Activated T-helper 2 cell treated with anti-CD3 and anti-CD28 coated beads, Interferon-gamma antibody, Interleukin-2, Interleukin-4, amounts not matched to agents 10 μg/mL and 5 μg/mL and 100 μg/mL, durations not matched to agents 14 hours and 24 hours and 36 hours (primary cell): ENCODE measurements at regions not wholly inside any gene's neighbourhood (a gene's known extent, or its start where the extent isn't known, plus 50 kb on each side); places are given as distances from the start of the nearest gene placed in this dataset.
A peak's percentile ranks its signal among the peaks of the same experiment; 100 is the strongest.

Experiments
- DNase-seq: peaks from one replicate; pipeline ENCODE4 v3.0.0; 2021; ENCODE audit warnings: low spot score
- H3K27ac Mint-ChIP-seq: one replicate; pipeline ENCODE4 v1.8.0; 2021; ENCODE audit warnings: mixed read lengths
- H3K27me3 Mint-ChIP-seq: one replicate; pipeline ENCODE4 v1.8.0; 2021; ENCODE audit warnings: low read depth, mixed read lengths
- H3K36me3 Mint-ChIP-seq: one replicate; pipeline ENCODE4 v1.8.0; 2021; ENCODE audit warnings: low read depth, mixed read lengths
- H3K4me1 Mint-ChIP-seq: one replicate; pipeline ENCODE4 v1.8.0; 2021; ENCODE audit warnings: low read depth, mixed read lengths
- H3K4me3 Mint-ChIP-seq: one replicate; pipeline ENCODE4 v1.8.0; 2021; ENCODE audit warnings: low read depth, mild to moderate bottlenecking, moderate library complexity, mixed read lengths
- H3K9me3 Mint-ChIP-seq: one replicate; pipeline ENCODE4 v1.8.0; 2021; ENCODE audit warnings: mixed read lengths
- intact Hi-C: fragments of 100-400 bp; cut with micrococcal nuclease; formaldehyde crosslinking; loops from one replicate; pipeline ENCODE4 v1.15.1; 2023

DNA sequence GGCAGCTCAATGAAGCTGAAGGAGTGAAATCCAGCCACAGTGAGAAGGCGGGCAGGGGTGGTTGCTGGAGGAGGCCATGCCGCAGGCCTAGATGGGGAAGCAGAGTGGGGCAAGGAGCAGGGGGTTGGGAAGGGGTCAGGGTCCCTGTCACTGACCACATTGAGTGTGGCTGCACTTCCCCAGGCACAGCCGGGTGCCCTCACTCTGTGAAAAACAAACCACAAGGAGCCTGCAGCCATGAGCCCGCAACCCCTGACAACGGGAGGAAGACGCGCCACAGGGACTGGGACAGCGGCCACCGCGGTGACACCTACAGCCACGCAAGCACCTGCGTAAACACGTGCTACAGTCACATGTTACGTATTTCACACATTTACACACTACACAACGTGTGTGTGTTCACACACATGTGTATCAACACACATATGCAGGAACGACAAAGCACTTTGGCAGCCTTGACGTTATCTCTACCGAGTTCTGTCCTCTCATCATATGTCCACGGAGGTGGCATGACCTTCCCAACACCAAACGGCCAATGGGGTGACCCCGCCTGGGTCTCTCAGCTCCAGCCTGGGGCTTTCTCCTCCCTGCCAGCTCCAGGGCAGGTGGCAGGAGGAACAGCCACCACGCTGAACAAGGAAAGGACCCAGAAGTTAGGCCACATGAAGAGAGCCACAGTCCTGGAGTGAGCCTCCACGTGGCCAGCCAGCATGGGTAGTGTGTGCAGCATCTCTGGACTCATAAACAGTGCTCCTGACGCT is 137.6 kb upstream of the RPS6KA2 start:
- Mint-ChIP-seq H3K36me3 (no peaks in the 10 kb centered on the region), H3K4me3 (no peak overlapping the region)
- intact Hi-C loops, result loop anchor here (5.0 kb wide), 1 partner anchor 188 kb away; no protein-coding TSS in a partner anchor

DNA sequence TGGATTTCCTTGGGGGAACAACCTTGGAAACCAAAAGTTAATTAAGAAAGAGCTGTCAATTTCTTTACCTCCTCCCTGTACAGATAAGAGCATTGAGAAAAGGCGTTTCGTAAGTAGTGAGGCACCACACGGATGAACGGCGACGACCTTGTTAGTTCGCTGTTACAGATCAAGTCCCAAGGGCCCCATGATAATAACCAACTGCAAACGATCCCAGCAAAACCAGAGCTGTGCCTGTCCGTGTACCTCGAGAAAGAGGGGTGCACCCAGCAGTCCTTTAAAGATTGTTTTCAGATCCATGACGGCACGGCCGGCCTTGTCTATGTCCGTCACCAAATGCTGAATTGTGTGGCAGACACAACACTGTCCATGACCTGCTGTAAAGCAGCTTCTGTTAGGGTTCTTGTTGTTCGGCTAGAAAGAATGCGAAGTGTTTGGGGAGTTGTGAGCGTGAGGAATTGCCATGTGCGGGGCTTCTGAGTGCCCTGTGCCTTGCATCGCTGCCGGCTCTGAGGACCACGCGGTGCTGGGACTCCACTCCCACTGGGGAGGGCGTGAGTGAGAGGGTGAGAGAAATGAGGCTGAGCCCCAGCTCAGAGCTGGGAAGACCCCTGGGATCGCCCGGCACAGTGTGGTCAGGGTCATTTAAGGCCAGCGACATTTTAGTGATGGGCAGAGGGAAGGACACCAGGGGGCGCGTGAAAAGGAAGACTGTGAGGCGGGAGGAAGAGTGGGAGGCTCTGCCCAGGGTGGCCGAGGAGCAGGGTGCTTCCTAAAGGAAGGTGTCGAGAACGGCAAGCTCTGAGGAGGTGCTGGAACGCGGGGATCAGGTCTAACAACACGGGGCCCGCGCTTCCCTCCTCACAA is 136.8 kb upstream of the RPS6KA2 start:
- no peak for DNase-seq
- Mint-ChIP-seq H3K4me1 (peaks cover 25% of the 10 kb centered on the region), H3K36me3 (no peaks in the 10 kb centered on the region), H3K27me3 (peaks cover 50% of the 10 kb centered on the region), H3K4me3 (no peak overlapping the region), H3K27ac (no peak overlapping the region), H3K9me3 (no peaks in the 10 kb centered on the region)
- intact Hi-C loops, result loop anchor here (5.0 kb wide), 1 partner anchor 188 kb away; no protein-coding TSS in a partner anchor

More for the DNA sequence above, 137.6 kb upstream of the RPS6KA2 start:
- Mint-ChIP-seq H3K27ac (no peak overlapping the region), H3K4me1 (peaks cover 18% of the 10 kb centered on the region), H3K27me3 (peaks cover 41% of the 10 kb centered on the region), H3K9me3 (no peaks in the 10 kb centered on the region)
- DNase-seq, result no peak

DNA sequence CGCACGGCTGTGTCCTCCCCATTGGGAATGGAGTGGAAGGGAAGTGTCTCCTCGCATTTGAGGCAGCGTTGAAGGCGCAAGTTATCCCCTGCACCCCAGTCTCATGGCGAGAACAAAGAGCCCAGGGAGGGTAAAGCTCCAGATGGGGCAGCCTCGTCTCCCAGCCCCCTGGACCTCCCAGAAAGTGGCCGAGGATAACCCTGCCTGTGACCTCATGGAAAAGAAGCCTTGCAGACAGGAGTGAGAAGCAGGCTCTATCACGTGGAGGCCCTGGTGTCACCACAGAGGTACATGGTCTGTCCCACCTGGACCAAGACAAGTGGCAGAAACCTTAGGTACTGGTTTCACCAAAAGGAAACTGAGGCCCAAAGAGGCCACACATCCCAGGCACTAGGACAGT is 134.8 kb upstream of the RPS6KA2 start:
- H3K27ac Mint-ChIP-seq, result no peak overlapping the region
- peaks cover 58% of the 10 kb centered on the region for H3K27me3 Mint-ChIP-seq
- no peaks in the 10 kb centered on the region for H3K36me3 Mint-ChIP-seq
- H3K4me1 Mint-ChIP-seq, result peaks cover 36% of the 10 kb centered on the region
- DNase-seq, result no peak
- no peak overlapping the region for H3K4me3 Mint-ChIP-seq
- intact Hi-C loops, result loop anchor here (5.0 kb wide), 1 partner anchor 190 kb away; no protein-coding TSS in a partner anchor
- no peaks in the 10 kb centered on the region for H3K9me3 Mint-ChIP-seq

- intact Hi-C loops, result loop anchor here (5.0 kb wide), 1 partner anchor 192 kb away; no protein-coding TSS in a partner anchor
- H3K9me3 Mint-ChIP-seq, result no peaks in the 10 kb centered on the region
- peaks cover 36% of the 10 kb centered on the region for H3K4me1 Mint-ChIP-seq
- peak; percentile 63 for DNase-seq
- peak overlapping the region; percentile 49 for H3K27ac Mint-ChIP-seq
- no peaks in the 10 kb centered on the region for H3K36me3 Mint-ChIP-seq
- H3K4me3 Mint-ChIP-seq, result peak overlapping the region; percentile 2
- peaks cover 52% of the 10 kb centered on the region for H3K27me3 Mint-ChIP-seq
These were observed 133.2 kb upstream of the RPS6KA2 start for GRCh38 chr6:166760288-166760687.

DNA sequence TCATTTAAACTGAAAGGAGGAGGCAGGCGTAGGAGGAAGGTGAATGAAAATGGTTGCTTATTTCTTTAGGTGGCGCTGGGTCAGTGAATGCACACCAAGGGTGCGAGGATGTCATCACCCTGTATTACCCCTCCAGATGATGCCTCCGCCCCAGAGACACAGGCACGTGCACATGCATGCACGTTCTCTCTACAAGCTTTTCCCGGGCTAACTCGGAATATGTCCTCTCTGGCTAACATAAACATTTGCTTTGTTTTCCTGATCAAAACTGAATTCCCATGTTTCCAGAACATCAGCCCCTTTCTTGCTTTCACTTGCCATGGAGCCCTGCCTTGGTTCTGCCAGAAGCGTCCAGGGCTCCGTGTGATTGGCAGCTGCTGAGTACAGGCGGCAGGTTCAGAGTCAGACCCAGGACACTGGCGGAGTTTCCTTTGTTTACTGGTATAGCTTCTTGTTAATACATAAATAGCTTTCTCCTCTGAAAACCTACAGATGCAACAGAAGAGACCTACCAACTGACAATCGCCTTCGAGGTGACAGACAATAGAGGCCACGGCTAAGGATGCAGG is 131.2 kb upstream of the RPS6KA2 start:
- no peaks in the 10 kb centered on the region for H3K36me3 Mint-ChIP-seq
- H3K27ac Mint-ChIP-seq, result no peak overlapping the region
- H3K4me3 Mint-ChIP-seq, result no peak overlapping the region
- no peak for DNase-seq
- intact Hi-C loops, result loop anchor here (2.0 kb wide), 1 partner anchor 129 kb away; no protein-coding TSS in a partner anchor
- H3K9me3 Mint-ChIP-seq, result no peaks in the 10 kb centered on the region
- peaks cover 36% of the 10 kb centered on the region for H3K4me1 Mint-ChIP-seq
- peaks cover 52% of the 10 kb centered on the region for H3K27me3 Mint-ChIP-seq

DNA sequence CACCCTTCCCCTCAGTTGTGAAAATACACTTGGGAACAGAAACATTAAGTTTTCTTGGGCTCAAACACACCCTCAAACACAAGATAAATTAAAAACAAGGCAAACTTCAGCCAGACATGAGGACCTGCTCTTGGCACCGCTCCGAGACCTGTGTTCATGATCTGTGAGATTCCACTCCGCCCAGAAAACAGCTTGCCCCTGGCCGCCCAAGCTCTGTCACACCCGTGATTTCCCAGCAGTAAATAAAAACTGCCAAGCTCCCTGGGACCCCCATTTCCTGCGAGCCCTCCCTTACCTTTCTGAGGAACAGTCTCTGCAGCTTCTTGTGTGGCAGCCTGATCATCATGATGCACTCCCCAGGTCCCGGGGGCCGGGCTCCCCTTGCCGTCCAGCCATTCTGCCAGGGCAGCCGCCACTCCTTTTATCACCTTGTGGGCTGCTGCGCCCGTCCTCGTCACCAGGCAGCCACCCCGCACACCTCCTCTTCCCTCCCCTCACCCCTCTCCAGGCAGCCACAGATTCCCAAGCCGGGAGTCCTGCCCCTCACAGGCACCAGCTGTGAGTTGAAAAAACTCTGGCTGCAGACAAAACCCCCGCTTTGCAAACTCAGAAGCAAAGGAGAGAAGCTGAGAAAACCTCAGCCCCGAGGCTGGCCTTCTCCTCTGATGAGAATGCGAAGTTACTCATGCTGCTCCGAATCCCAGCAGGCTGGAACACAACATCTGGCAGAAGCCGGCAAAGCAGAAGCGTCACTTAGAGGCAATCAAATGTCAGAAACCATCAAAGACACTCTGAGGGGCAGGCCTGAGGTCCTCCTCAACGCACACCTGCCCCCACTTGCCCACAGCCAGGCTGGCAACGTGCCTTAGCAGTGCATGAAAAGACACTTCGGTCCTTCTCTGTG is 130.4 kb upstream of the RPS6KA2 start:
- Mint-ChIP-seq H3K27ac (no peak overlapping the region), H3K36me3 (no peaks in the 10 kb centered on the region), H3K27me3 (peaks cover 55% of the 10 kb centered on the region), H3K9me3 (no peaks in the 10 kb centered on the region), H3K4me1 (peaks cover 36% of the 10 kb centered on the region), H3K4me3 (no peak overlapping the region)
- DNase-seq, result no peak
- intact Hi-C loops, result loop anchor here (2.0 kb wide), 1 partner anchor 129 kb away; no protein-coding TSS in a partner anchor

DNA sequence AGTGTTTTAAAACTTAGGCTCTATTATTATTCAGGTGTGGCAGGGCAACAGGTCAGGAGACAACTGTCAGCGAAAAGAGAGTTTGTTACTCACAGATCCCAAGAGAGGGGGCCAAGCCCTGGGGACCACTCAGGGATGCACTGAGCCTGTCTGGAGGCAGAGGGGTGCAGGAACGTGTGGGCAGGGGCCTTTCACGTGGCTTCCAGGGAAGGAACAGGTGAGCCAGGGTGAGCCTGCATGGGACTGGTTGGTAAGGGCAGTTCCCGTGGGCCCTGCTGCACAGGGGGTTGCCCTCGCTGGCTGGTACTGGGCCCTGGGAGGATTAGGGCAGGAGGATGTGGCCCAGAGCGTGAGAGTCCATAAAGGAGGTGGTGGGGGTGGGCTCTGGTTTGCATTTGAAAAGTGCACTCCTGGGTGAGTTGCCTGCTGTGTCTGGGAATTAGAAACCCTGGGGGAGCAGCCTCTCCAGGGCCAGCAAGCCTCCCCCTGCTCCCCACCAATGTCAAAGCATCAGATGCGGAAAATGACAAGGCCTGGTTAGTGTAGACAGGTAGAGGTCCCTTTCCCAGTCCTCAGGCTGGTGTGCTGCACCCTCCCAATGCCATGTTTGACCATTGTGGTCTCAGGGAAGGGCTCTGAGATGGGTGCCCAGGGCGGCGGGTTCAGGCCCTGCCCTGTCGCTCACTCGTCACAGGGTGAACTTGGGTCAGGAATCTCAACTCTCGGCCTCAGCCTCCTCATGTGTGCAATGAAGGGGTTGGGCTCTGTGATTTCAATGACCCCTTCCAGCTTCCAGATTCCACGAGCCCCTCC is 127.4 kb upstream of the RPS6KA2 start:
- H3K9me3 Mint-ChIP-seq, result no peaks in the 10 kb centered on the region
- H3K36me3 Mint-ChIP-seq, result no peaks in the 10 kb centered on the region
- intact Hi-C loops, result no loop called here
- no peak overlapping the region for H3K27ac Mint-ChIP-seq
- peaks cover 16% of the 10 kb centered on the region for H3K4me1 Mint-ChIP-seq
- no peak overlapping the region for H3K4me3 Mint-ChIP-seq
- DNase-seq, result no peak
- peaks cover 48% of the 10 kb centered on the region for H3K27me3 Mint-ChIP-seq

DNA sequence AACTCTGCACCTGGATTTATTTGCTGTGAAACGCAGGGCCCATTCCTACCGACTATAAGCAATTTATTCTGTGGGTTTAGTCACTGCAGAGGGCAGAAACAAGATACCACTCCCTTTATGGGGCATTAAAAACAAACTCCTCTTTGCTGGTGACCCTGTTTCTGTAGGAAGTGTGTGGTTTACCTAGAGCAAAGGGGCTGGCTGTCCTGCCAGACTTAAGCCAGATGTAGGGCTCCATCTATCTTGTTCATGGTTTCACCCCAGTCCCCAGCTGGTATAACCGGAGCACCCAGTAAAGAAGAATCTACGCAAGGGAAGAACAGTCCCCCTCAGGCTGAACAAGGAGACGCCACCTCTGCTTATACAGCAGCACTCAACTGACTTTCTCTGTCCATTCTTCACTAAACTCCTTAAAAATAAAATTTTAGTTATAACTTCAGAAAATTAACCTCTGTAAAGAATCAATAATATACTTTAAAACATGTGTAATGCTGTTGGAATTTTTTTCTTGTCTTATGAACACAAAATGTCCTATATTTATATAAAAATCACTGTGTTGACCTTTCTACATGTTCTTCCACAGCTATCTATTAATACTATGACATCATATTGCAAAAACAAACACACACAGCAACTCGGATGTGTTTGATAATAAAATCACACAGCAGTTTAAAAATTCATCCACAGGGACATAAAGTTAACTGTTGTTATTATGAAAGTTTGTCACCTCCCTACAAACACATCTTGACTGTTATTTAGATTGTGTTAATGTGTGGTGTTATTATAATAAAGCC is 126.1 kb upstream of the RPS6KA2 start:
- H3K4me1 Mint-ChIP-seq, result peaks cover 6% of the 10 kb centered on the region
- no peak overlapping the region for H3K4me3 Mint-ChIP-seq
- H3K27me3 Mint-ChIP-seq, result peaks cover 35% of the 10 kb centered on the region
- DNase-seq, result no peak
- no peak overlapping the region for H3K27ac Mint-ChIP-seq
- no peaks in the 10 kb centered on the region for H3K9me3 Mint-ChIP-seq
- intact Hi-C loops, result no loop called here
- H3K36me3 Mint-ChIP-seq, result no peaks in the 10 kb centered on the region

GRCh38 chr6:166752097-166752496 is 125.0 kb upstream of the RPS6KA2 start:
- no peak for DNase-seq
- peaks cover 24% of the 10 kb centered on the region for H3K27me3 Mint-ChIP-seq
- H3K27ac Mint-ChIP-seq, result no peak overlapping the region
- no peaks in the 10 kb centered on the region for H3K36me3 Mint-ChIP-seq
- H3K9me3 Mint-ChIP-seq, result no peaks in the 10 kb centered on the region
- no peaks in the 10 kb centered on the region for H3K4me1 Mint-ChIP-seq
- H3K4me3 Mint-ChIP-seq, result no peak overlapping the region
- intact Hi-C loops, result no loop called here

GRCh38 chr6:166751051-166751595 is 124.1 kb upstream of the RPS6KA2 start:
- DNase-seq, result no peak
- peaks cover 21% of the 10 kb centered on the region for H3K27me3 Mint-ChIP-seq
- H3K4me3 Mint-ChIP-seq, result no peak overlapping the region
- no peaks in the 10 kb centered on the region for H3K9me3 Mint-ChIP-seq
- no peak overlapping the region for H3K27ac Mint-ChIP-seq
- intact Hi-C loops, result no loop called here
- no peaks in the 10 kb centered on the region for H3K4me1 Mint-ChIP-seq
- no peaks in the 10 kb centered on the region for H3K36me3 Mint-ChIP-seq
